Activated CD8-positive, alpha-beta memory T cell treated with anti-CD3 and anti-CD28 coated beads, Interleukin-2, amount 50 U/mL, for 1 hour (primary cell): ENCODE measurements at regions not wholly inside any gene's neighbourhood (a gene's known extent, or its start where the extent isn't known, plus 50 kb on each side); places are given as distances from the start of the nearest gene placed in this dataset.

Experiments
- DNase-seq: peaks from one replicate; pipeline ENCODE4 v3.0.0-alpha.2; 2020; ENCODE audit errors: extremely low read depth

GRCh38 chr18:72360634-72361033 lies 183.5 kb downstream of the CBLN2 start:
- DNase-seq = no peak

GRCh38 chr18:72342933-72343332 lies 201.2 kb downstream of the CBLN2 start:
- no peak for DNase-seq

DNA sequence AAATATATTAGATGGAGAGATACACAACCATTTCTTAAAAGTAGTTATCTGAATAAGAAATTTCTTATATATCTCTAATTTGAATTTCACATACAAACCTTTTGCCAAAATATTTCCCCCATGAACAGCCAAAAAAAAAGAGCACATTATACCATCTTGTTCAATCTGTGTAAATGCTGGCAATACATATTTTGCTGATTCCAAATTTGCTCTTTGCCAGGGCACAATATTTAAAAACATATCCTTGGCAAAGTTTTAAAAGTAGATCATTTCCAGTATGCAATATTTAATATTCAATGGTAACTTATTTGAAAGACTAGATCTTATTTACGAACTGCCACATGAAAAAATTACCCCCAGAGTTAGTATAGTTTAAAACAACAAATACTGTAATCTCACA lies 204.2 kb downstream of the CBLN2 start:
- DNase-seq = no peak

DNA sequence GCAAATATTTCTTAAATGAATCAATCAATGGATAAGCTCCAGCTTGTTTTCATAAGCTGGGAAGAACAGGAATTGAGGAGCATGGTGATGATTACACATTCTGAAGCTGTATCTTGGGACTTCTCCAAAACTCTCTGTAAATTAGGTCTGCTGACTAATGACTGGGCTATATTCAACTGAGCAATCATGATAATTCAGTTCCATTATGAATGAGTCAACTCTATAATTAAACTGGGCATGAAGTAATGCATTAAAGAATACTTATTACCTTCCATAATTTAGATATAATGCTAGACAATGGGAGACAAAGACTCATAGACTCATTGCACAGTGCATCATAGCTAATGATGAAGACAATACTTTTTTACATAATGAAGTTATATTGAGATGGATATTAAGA lies 207.4 kb downstream of the CBLN2 start:
- no peak for DNase-seq

DNA sequence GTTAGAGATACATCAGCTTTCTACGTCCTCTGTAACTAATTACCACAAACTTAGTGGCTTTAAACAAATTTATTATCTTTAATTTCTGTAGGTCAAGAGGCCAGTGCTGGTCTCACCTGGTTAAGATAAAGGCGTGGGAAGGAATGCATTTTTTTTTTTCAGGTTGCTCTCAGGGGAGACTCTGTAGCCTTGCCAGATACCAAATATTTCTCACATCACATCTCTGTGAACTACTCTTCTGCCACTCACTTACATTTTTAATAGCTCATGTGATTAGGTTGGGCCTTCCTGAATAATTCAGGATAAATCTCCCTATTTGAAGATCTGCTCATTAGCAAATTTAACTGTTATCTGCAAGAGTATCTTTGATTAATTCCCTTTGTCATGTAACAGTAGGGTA lies 214.6 kb downstream of the CBLN2 start:
- DNase-seq = no peak

DNA sequence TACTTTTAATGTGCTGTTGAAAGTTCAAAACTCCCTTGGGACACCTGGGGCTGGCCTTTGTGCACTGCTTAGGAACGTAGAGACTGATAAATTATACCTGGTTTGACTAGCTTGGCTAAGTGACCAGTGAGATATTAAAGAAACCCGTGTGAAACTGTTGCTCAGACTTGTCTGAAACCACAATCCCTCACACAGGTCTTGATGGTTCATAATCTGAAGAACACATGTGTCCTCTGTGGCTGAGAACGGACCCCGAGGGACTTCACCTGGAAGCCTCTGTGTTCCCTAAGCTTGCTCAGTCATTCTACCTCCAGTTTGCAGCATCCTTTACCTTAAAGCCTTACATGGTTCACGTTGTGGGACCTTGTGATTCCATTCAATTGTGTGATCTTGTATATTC lies 218.8 kb downstream of the CBLN2 start:
- no peak for DNase-seq

- DNase-seq = no peak
These were observed 219.5 kb downstream of the CBLN2 start for GRCh38 chr18:72324677-72325076.

- no peak for DNase-seq
These were observed 227.6 kb downstream of the CBLN2 start for GRCh38 chr18:72316497-72316896.

GRCh38 chr18:72283148-72283925 lies 260.8 kb downstream of the CBLN2 start:
- no peak for DNase-seq

DNA sequence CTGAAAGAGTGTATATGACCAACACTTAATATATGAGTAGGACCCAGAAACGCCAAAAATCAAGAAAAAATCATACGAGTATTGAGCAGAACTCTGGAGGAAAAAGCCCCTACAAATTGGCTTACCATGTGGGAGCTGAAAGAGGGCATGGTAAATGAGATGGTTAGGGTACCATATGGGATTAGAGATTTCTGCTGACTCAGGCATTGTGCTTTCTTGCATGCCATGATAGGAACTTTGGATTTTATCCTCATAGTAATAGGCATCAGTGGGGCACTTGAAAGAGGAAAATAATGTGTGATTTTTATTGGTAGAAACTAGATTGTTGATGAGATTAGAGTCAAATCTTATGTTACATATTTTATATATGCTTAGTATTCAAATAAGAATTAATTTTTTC lies 271.1 kb downstream of the CBLN2 start:
- no peak for DNase-seq

DNA sequence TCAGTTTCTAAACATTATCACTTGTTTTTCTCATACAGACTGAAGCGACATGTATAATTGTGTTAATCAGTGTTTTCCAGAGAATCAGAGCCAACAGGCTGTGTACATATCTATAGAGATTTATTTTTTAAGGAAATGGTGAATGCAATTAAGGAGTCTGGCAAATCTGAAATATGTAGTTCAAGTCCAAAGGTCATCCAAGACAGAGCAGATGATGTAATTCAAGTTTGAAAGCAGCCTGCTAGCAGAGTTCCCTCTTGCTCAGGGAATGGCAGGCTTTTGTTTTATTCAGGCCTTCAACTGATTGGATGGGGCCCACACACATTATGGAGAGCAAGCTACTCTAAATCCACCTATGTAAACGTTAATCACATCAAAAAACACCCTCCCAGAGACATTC lies 282.6 kb downstream of the CBLN2 start:
- DNase-seq = no peak

GRCh38 chr18:72246076-72246475 lies 298.1 kb downstream of the CBLN2 start:
- no peak for DNase-seq

GRCh38 chr18:72235422-72235821 lies 308.7 kb downstream of the CBLN2 start:
- no peak for DNase-seq

- no peak for DNase-seq
These were observed 311.0 kb downstream of the CBLN2 start for GRCh38 chr18:72233106-72233505.

DNA sequence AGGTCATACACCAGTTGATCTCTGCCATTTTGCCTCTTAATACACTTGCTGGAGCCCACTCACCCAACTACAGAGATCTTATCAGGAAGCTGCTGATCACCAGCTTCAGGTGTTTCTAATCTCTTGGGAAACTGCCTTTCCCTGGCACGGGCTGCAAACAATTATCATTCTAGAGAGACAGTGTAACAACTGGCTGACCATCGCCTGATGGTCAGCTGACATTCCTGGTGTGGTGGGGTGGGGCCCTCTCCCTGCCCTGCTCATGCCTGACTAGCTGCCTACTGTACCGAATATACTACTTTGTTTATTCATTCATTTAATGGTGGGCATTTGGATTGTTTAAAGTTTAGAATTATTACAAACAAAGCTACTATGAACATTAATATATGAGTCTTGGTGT lies 311.5 kb downstream of the CBLN2 start:
- no peak for DNase-seq

GRCh38 chr18:72225958-72226357 lies 318.2 kb downstream of the CBLN2 start:
- no peak for DNase-seq

GRCh38 chr18:72223733-72224132 lies 320.4 kb downstream of the CBLN2 start:
- no peak for DNase-seq

DNA sequence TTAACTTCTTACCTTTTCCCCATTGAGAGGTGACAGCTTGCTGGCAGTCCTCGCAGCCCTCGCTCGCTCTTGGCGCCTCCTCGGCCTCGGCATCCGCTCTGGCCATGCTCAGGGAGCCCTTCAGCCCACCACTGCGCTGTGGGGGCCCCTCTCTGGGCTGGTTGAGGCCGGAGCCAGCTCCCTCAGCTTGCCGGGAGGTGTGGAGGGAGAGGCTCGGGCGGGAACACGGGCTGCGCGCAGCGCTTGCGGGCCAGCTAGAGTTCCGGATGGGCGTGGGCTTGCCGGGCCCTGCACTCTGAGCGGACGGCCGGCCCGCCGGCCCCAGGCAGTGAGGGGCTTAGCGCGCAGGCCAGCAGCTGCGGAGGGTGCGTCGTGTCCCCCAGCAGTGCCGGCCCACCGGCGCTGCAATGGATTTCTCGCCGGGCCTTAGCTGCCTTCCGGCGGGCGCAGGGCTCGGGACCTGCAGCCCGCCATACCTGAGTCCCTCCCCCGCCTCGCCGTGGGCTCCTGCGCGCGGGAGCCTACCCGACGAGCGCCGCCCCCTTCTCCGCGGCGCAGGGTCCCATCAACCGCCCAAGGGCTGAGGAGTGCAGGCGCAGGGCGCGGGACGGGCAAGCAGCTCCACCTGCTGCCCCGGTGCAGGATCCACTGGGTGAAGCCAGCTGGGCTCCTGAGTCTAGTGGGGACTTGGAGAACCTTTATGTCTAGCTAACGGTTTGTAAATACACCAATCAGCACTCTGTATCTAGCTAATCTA lies 335.0 kb downstream of the CBLN2 start:
- DNase-seq = no peak

- no peak for DNase-seq
These were observed 336.9 kb downstream of the CBLN2 start for GRCh38 chr18:72207280-72207679.

- DNase-seq = no peak
These were observed 337.3 kb downstream of the CBLN2 start for GRCh38 chr18:72206814-72207213.

- DNase-seq = no peak
These were observed 343.1 kb downstream of the CBLN2 start for GRCh38 chr18:72201032-72201431.

GRCh38 chr18:72197591-72197990 lies 346.6 kb downstream of the CBLN2 start:
- DNase-seq = no peak

DNA sequence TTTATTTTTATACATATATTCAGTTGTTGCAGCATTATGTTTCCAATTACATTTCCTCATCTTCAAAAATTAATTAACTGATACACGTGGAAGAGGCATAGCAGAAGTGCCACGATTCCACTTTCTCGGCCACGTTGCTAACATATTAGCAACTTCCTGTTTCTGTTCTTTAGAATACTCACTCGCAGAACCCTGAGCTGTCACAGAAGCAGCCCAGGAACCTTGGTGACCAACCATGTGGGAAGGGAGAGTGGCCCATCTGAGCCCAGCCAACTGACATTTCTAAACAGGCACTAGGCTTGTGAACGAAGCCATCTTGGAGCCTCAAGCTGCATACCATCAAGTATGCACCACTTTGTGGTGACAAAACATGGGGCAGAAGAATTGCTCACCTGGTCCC lies 350.1 kb downstream of the CBLN2 start:
- DNase-seq = no peak
